Fibroblast of lung (primary cell): ENCODE measurements at regions not wholly inside any gene's neighbourhood (a gene's known extent, or its start where the extent isn't known, plus 50 kb on each side); places are given as distances from the start of the nearest gene placed in this dataset.
A peak's percentile ranks its signal among the peaks of the same experiment; 100 is the strongest.

Source experiments
- DNase-seq, 2 donors: peaks; one replicate each; pipeline versions ENCODE4 v3.0.0 to v3.0.0-alpha.2; 2010; ENCODE audit warnings: low read depth in 2 of 2
- H2AFZ ChIP-seq: 2 replicates; pipeline ENCODE4 v1.5.1; 2012; ENCODE audit warnings: low read length, control low read depth, inconsistent platforms
- H3K27ac ChIP-seq: 2 replicates; pipeline ENCODE4 v1.5.1; 2011; ENCODE audit warnings: low read length, control low read depth; ENCODE audit not compliant: insufficient read depth
- H3K27me3 ChIP-seq: 2 replicates; pipeline ENCODE4 v1.5.1; 2011; ENCODE audit warnings: mild to moderate bottlenecking, low read length; ENCODE audit not compliant: control insufficient read depth, insufficient read depth
- H3K36me3 ChIP-seq: 2 replicates; pipeline ENCODE4 v1.5.1; 2011; ENCODE audit warnings: low read length; ENCODE audit not compliant: control insufficient read depth, insufficient read depth
- H3K4me1 ChIP-seq: 2 replicates; pipeline ENCODE4 v1.5.1; 2011; ENCODE audit warnings: low read length; ENCODE audit not compliant: control insufficient read depth, insufficient read depth; ENCODE audit errors: extremely low read depth
- H3K4me2 ChIP-seq: 2 replicates; pipeline ENCODE4 v1.5.1; 2011; ENCODE audit warnings: low read length, control low read depth; ENCODE audit not compliant: insufficient read depth; ENCODE audit errors: extremely low read depth
- H3K4me3 ChIP-seq, 4 experiments: fragments of 200-600 bp in 1 of 4; sonication (generic) in 1 of 4; replicated peaks in 1 of 4; 2 replicates each; pipeline ENCODE4 v1.5.1; 2011 to 2016; ENCODE audit warnings: low read length in 4 of 4, low read depth in 3 of 4, mild to moderate bottlenecking in 3 of 4, control low read depth in 2 of 4, inconsistent platforms in 1 of 4, mixed read lengths in 1 of 4; ENCODE audit not compliant: insufficient read depth in 1 of 4; ENCODE audit errors: control extremely low read depth in 1 of 4
- H3K79me2 ChIP-seq: 2 replicates; pipeline ENCODE4 v1.5.1; 2012; ENCODE audit warnings: mild to moderate bottlenecking, low read length, inconsistent platforms; ENCODE audit not compliant: control insufficient read depth, insufficient read depth
- H3K9ac ChIP-seq: 2 replicates; pipeline ENCODE4 v1.5.1; 2011; ENCODE audit warnings: mild to moderate bottlenecking, low read length, control low read depth; ENCODE audit not compliant: insufficient read depth
- H3K9me3 ChIP-seq: 2 replicates; pipeline ENCODE4 v1.5.1; 2012; ENCODE audit warnings: low read depth, low read length; ENCODE audit not compliant: control insufficient read depth, insufficient read depth
- H4K20me1 ChIP-seq: 2 replicates; pipeline ENCODE4 v1.5.1; 2011; ENCODE audit warnings: low read length; ENCODE audit not compliant: control insufficient read depth, insufficient read depth; ENCODE audit errors: extremely low read depth
- CTCF ChIP-seq, 2 donors: IDR thresholded peaks in 1 of 2; conservative IDR thresholded peaks in 1 of 2; 1 replicate in 1 of 2; 2 replicates in 1 of 2; pipeline ENCODE4 v1.5.1; 2011 to 2012; ENCODE audit warnings: low read length in 2 of 2, control low read depth in 1 of 2, inconsistent platforms in 1 of 2, low read depth in 1 of 2, mild to moderate bottlenecking in 1 of 2
- EZH2 ChIP-seq: IDR thresholded peaks from 2 replicates; pipeline ENCODE4 v1.5.1; 2012; ENCODE audit warnings: low read length, control low read depth, mild to moderate bottlenecking; ENCODE audit errors: missing control alignments

GRCh38 chr5:107213025-107213424, 457.7 kb downstream of the EFNA5 start:
- Histone ChIP-seq H3K9me3 (no peaks in the 10 kb centered on the region), H3K4me2 (no peak overlapping the region), H4K20me1 (no peaks in the 10 kb centered on the region), H3K79me2 (no peaks in the 10 kb centered on the region), H2AFZ (peak overlapping the region; percentile 39), H3K36me3 (no peaks in the 10 kb centered on the region), H3K4me3 (no peak overlapping the region), H3K9ac (no peak overlapping the region), H3K27me3 (no peaks in the 10 kb centered on the region), H3K4me1 (no peaks in the 10 kb centered on the region), H3K27ac (no peak overlapping the region)
- DNase-seq: no peak
- no peak for TF ChIP-seq EZH2
- no peak for TF ChIP-seq CTCF (conservative IDR thresholded peaks at IDR 0.05 in 1 of 2, IDR thresholded peaks at IDR 0.05 in 1 of 2; ENCODE audit: low read depth in 1 of 2, low read length in 2 of 2)

- no peak for DNase-seq
- Histone ChIP-seq H3K27ac (no peak overlapping the region), H3K27me3 (no peaks in the 10 kb centered on the region), H2AFZ (no peak overlapping the region), H3K9me3 (no peaks in the 10 kb centered on the region), H3K36me3 (no peaks in the 10 kb centered on the region), H3K4me3 (no peak overlapping the region), H3K4me2 (no peak overlapping the region), H3K4me1 (no peaks in the 10 kb centered on the region), H3K79me2 (no peaks in the 10 kb centered on the region), H4K20me1 (no peaks in the 10 kb centered on the region), H3K9ac (no peak overlapping the region)
- no peak for TF ChIP-seq CTCF (conservative IDR thresholded peaks at IDR 0.05 in 1 of 2, IDR thresholded peaks at IDR 0.05 in 1 of 2; ENCODE audit: low read depth in 1 of 2, low read length in 2 of 2)
- TF ChIP-seq EZH2: no peak
These were observed 459.1 kb downstream of the EFNA5 start for GRCh38 chr5:107211630-107212029.

- H3K4me1 ChIP-seq: no peaks in the 10 kb centered on the region
- no peaks in the 10 kb centered on the region for H3K36me3 ChIP-seq
- H3K4me2 ChIP-seq: no peak overlapping the region
- no peak overlapping the region for H3K27ac ChIP-seq
- TF ChIP-seq CTCF (conservative IDR thresholded peaks at IDR 0.05 in 1 of 2, IDR thresholded peaks at IDR 0.05 in 1 of 2; ENCODE audit: low read depth in 1 of 2, low read length in 2 of 2): no peak
- no peaks in the 10 kb centered on the region for H4K20me1 ChIP-seq
- no peaks in the 10 kb centered on the region for H3K9me3 ChIP-seq
- H3K79me2 ChIP-seq: no peaks in the 10 kb centered on the region
- no peak for DNase-seq
- H3K4me3 ChIP-seq: no peak overlapping the region
- H3K9ac ChIP-seq: no peak overlapping the region
- H2AFZ ChIP-seq: no peak overlapping the region
- no peaks in the 10 kb centered on the region for H3K27me3 ChIP-seq
These were observed 461.9 kb downstream of the EFNA5 start for GRCh38 chr5:107208867-107209266.
